HG02870 (cell line): ENCODE measurements at regions not wholly inside any gene's neighbourhood (a gene's known extent, or its start where the extent isn't known, plus 50 kb on each side); places are given as distances from the start of the nearest gene placed in this dataset.
"Not testable (repeated sequence)": the region's sequence is repeated elsewhere in the genome, so short reads cannot be mapped to it uniquely, and the experiment has no call there.

Experiments
- ATAC-seq: cut with Tn5 transposase; IDR thresholded peaks from one replicate; pipeline ENCODE4 v1.9.1; 2021; ENCODE audit warnings: mild to moderate bottlenecking, moderate library complexity; ENCODE audit not compliant: unreplicated experiment

DNA sequence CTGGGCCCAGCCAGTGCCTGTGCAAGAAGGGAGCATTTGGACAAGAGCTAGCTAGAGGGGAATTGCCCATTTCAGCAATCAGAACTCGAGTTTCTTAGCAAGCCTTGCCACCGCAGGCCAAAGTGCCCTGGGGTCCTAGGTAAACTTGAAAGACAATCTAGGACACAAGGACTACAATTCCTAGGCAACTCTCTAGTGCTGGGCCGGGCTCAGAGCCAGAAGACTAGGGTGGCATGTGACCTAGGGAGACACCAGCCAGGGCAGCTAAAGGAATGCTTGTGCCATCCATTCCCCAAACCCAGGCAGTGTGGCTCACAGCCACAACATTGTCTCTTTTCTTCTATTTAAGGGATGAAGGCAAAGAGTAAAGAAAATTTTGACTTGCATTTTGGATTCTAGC is 205.0 kb downstream of the BMP4 start:
- no peak for ATAC-seq

DNA sequence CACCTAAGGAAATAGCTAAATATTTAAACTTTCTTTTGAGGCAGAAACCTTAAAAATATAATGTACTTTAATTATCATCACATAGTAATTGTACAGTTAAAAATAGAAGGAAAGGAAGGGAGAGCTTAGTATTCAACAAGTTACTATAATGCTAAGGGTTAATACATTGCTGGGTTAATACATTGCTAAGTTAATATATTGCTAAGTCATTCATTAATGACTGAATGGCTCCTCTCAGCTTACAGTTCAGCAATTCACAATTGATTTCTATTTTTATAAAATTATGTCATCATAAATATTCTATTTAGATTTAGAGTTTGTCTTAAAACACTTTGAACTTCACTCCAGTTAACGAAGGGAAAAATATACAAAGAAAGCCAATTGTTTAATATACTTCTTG is 207.9 kb downstream of the BMP4 start:
- no peak for ATAC-seq

DNA sequence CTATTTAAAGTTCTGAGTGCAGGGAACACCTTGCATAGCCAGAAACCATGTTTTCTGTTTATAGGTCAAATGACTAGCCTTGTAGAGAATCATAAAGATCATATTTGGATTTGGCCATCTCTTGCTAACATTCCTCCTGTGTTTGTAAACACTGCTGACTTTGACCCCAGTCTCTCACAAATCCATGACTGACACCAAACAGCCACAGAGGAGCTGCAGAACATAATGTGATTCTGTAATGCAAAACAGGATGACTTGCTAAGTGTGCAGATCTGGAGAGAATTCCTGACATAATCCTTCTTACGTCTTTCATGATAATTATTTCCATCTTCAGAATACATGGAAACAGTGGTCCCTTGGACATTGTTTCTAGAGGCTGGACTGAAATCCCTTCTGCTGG is 211.8 kb downstream of the BMP4 start:
- no peak for ATAC-seq

GRCh38 chr14:53743371-53743770 is 213.3 kb downstream of the BMP4 start:
- ATAC-seq, result no peak

DNA sequence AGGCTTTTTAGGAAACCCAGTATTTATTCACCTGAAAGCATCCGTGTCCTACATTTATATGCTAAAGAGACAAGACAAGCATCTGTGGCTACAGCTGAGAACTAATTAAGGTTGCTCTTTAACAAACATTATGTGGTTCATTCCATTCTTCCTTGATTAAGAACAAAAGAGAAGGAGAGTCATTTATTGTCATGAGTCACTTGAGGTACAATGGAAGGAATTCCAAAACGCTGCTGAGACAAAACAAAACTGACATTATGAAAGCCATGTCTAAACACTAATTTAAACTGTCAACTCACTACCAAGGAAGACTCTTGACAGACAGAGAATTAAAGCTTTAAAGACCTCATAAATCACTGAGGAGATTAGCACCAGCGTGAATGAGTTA is 214.4 kb downstream of the BMP4 start:
- ATAC-seq, result no peak

DNA sequence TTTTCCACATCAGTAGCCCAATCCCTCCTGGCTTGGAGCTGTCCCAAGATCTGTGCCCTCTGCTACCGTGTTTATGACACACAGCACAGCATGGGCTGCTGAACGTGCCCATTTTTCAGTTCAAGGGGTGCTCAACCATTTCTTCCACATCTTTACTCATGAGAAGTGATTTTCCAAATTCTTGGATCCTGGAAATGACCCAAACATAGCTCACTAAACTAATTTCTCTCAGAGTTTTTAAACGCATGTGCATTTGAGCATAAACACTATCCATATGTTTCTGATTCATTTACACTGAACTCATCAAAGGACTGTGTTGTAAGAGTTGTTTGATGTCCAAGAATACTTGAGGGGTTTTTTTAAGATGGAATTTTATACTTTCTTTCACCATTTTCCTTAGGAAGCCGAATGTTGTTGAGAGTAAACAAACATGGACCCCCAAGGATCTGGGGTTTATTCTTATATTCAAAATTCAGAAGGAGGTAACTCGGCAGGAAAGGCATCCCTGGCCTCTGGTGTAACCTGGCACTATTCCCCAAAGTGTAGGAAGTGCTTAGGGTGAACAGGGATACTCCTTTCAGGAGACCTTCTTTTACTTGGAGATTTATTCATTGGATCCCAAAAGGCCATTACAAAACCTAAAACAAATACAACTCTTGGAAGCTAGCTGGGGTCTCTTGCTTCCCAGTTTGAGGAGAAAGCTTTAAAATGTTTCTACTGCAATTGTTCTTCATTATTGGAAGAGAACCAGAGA is 215.0 kb downstream of the BMP4 start:
- ATAC-seq, result no peak

GRCh38 chr14:53740570-53740969 is 216.1 kb downstream of the BMP4 start:
- ATAC-seq, result no peak

GRCh38 chr14:53735916-53736315 is 220.7 kb downstream of the BMP4 start:
- ATAC-seq, result no peak

GRCh38 chr14:53723221-53723620 is 233.4 kb downstream of the BMP4 start:
- ATAC-seq, result no peak

- ATAC-seq, result no peak
Measured at GRCh38 chr14:53719536-53719935, 237.1 kb downstream of the BMP4 start.

GRCh38 chr14:53716578-53716977 is 240.0 kb downstream of the BMP4 start:
- ATAC-seq, result no peak

DNA sequence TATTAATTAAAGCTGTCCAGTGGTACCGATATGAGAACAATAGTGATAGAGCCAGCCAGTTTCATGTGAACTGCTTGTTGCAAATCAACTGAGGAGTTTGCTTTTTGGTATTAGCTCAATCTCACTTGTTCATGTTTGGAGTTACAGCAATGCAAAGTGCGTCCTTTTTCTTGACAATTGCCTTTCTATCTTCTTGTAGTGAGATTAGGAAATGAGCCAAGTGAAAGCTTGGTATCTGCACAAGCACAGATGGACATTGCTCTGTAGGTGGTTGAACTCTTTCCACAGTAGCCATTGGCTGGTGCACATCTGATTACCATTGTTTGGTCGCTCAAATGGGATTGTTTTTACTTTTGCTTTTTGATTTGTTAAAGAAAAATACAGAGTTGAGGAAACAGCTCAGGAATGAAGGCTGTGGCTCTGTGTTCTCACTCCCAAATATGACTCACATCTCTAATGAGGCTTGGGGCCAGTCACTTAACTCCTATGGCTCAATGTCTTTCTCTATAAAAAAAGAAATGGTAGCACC is 241.4 kb downstream of the BMP4 start:
- ATAC-seq, result no peak

DNA sequence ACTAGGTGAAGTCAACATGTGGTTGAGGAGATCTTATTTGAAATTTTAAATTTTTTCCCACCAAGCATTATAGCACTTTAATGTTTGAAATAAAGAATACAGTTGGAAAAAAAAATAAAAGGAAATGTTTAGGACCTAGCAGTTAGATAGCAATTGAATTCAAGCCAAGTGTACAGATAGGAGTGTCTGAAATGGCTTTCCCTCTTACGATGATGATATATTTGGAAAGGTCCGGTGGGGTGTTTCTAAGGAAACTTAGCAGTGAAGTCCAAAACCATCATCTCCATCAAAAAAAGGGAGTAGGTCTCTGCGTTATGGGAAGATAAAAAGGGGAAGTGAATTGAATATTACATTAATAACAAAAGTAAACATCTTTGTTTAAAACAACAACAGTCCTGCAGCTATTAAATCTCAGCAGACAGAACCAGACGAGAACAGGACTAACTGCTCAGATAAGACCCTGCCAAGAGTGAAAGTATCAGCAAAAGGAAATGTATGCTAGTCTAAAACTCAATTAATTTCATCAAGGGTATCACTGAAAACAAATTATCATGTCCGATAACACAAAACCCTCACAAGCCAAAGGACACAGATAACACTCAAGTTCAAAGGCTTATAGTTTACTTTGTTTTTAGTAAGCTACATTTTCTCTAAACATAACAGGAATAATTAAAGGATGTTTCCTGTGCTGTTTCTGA is 242.0 kb downstream of the BMP4 start:
- ATAC-seq, result no peak

GRCh38 chr14:53712901-53713300 is 243.7 kb downstream of the BMP4 start:
- ATAC-seq, result not testable (repeated sequence)

DNA sequence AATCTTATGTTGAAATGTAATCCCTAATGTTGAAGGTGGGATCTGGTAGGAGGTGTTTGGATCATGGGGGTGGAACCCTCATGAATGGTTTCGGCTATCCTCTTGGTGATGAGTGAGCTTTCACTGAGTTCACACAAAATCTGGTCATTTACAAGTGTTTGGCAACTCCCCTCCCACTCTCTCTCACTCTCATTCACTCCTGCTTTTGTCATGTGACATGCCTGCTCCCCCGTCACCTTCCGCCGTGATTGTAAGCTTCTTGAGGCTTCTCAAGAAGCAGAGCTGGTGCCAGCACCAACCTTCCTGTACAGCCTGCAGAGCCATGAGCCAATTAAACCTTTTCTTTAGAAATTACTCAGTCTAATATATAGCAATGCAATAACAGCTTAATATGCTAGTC is 245.4 kb downstream of the BMP4 start:
- ATAC-seq, result no peak

- no peak for ATAC-seq
Measured at GRCh38 chr14:53710615-53711014, 246.0 kb downstream of the BMP4 start.

DNA sequence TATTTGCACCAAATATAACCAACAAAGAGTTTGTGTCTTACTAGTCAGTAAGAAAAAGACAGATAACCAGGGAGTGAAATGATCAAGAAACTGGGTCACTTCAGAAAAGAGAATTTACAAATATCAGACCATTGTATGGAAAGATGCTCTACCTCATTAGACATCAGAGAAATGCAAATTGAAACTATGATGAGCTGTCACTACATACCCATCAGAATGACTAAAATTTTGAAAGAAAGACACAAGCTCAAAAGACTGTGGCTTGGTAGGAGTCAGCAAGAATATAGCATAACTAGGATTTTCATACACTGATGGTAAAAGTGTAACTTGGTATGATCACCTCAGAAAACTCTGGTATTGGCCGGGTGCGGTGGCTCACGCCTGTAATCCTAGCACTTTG is 247.2 kb downstream of the BMP4 start:
- ATAC-seq, result no peak

DNA sequence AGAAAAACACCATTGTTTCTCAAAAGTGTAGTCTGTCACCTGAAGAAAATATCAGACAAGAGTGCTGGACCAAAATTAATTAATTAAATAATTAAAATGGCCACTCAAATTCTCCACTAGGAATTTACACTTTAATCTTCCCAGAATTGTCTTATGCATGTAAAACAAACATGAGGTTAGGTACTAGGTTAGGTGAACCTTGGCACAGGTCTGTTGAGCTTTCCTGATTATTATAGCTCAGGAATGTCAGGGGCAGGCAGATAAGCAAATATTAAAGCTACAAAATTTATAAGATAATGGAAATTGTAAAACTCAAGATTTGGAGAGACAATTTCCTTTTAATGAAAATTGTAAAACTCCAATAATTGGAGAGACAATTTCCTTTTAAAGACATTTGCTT is 253.2 kb downstream of the BMP4 start:
- no peak for ATAC-seq

- peak; percentile 50 for ATAC-seq
Measured at GRCh38 chr14:53701108-53701875, 255.3 kb downstream of the BMP4 start.

DNA sequence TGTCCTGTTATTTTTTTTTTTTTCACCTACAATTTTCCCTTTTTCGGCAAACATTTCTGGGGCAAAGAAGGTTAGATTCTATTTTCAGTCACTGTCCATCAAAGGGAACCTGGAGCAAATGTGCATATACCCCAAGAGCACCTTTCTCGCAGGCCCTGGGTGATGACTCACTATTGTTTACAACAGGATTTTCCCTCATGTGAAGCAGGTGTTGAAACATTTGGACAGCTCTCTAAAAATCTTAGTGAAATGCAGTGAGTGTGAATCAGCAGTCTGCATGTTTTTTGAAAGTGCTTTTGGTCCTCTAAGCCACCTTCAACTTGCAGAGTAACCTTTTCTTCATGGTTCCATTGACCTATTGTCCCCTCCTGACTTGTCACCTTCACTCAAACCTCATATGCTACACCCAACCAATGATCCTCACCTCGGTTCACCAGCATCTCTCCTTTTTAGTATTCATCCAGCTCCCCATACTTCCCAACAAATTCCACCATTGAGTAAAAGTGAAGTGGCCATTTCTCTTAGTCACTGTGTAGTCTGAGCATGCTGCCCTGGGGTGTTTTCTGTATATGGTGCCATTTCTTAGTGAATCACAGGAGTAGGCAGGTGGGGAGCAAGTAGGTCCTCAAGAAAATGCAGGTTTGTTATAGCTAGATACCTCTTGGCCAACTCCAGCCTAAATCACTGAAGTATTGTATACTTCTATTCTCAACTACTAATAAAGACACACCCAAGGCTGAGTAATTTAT is 260.2 kb downstream of the BMP4 start:
- no peak for ATAC-seq

DNA sequence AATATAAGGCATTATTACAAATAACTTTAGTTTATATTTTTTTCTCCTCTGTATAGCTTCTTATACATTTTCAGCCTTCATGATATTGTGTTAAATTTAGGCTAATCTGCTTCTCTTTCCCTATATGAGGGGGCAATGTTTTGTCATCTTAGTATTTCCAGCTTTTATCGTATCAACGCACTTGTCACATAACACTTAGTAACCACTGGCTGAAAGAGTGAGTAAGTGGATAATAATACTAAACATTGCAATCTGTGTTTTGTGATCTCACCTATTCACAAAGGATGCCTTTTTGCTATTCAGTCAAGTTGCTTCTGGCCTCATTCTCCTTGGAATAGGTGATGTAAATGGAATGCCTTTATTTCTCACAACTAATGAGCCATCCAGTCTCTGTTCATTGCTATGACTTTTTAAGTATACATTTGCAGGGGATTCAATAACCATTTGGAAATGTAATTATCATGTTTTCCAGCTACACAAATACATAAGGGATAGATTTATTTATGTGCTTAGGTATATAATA is 260.9 kb downstream of the BMP4 start:
- ATAC-seq, result no peak
